ENCODE measurements at regions not wholly inside any gene's neighbourhood (a gene's known extent, or its start where the extent isn't known, plus 50 kb on each side); places are given as distances from the start of the nearest gene placed in this dataset.

- ATAC-seq (no peak), DNase-seq (ENCODE audit: low read depth, low spot score) (no peak)
- TF ChIP-seq CTCF (IDR thresholded peaks at IDR 0.05) (no peak), POLR2AphosphoS5 (IDR thresholded peaks at IDR 0.05; ENCODE audit: low read depth, low read length) (no peak), TCF7L2 (IDR thresholded peaks at IDR 0.05; ENCODE audit: low read depth, low read length) (no peak), SIN3A (IDR thresholded peaks at IDR 0.05; ENCODE audit: borderline replicate concordance, insufficient read depth, low read depth, low read length) (no peak), REST (IDR thresholded peaks at IDR 0.05; ENCODE audit: insufficient read depth in 1 of 2, low read depth in 2 of 2, low read length in 1 of 2) (no peak)
- Histone ChIP-seq H3K36me3 (ENCODE audit: control insufficient read depth, insufficient read depth, low read length) (no peaks in the 10 kb centered on the region), H3K9me3 (ENCODE audit: control insufficient read depth, insufficient read depth, low read depth, low read length) (no peaks in the 10 kb centered on the region), H3K4me3 (ENCODE audit: low read depth in 2 of 2, low read length in 2 of 2) (no peak overlapping the region), H3K27me3 (ENCODE audit: control insufficient read depth, insufficient read depth, low read length) (no peaks in the 10 kb centered on the region), H3K27ac (ENCODE audit: low read length) (no peak overlapping the region), H3K4me1 (ENCODE audit: control insufficient read depth, insufficient read depth, low read length) (no peaks in the 10 kb centered on the region)
- intact Hi-C loops (cut with micrococcal nuclease; ENCODE audit: unreplicated experiment) (no loop called here), in situ Hi-C loops (cut with HindIII; ENCODE audit: low pct_unique_long_range_greater_than_20kb, low sequenced_read_pairs) (no loop called here)
- BruUV-seq (replicated peaks), result no TSS peak
- ChIA-PET CTCF (no interaction called here), POLR2A (no interaction called here)
These were observed 222.6 kb upstream of the NDST3 start for GRCh38 chr4:117811731-117812130.

DNA sequence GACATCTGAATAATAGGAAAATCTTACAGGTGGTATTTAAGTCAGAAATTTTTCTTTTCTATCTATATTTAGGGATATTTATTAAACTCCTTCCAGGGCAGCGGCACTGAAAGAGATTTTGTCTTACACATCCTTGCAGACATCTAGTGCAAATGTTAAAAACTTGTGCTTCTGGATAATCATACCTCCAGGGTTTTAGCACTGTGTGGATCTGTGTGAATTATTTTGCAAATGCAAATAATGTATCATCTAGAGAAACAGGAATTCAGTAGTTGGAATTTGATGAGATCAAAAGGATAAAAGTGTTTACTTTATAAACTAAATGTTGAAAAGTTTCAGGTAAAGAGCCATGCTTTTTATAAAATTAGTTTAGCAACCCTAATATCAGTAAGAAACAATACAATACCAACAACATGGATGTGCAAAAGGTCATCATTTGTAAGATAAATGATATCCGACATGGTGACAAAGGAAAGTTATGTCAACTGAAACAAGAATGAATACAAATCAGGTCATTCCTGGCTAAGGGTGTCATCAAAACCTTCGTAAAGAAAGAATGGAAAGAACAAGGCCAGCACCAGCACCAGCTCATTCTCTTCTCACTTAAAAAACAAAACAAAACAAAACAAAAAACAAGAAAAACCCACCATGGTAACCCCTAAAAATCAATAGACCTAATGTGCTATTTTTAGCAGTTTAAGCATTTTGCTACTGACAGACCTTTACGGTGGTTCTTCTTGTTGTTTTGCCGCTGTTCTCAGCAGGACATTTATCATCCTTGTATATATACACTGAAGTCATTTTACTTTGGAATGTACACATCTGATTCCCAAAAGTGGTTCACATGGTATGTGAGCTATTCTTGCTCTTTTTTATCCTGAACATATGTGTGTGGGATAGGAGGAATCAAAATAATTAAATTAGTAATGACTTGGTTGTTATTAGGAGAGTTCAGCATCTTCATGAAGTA lies 219.7 kb upstream of the NDST3 start:
- no peak for DNase-seq (ENCODE audit: low read depth, low spot score)
- no peak for ATAC-seq
- no peak overlapping the region for H3K27ac ChIP-seq (ENCODE audit: low read length)
- no TSS peak for BruUV-seq (replicated peaks)
- intact Hi-C loops (cut with micrococcal nuclease; ENCODE audit: unreplicated experiment) (no loop called here), in situ Hi-C loops (cut with HindIII; ENCODE audit: low pct_unique_long_range_greater_than_20kb, low sequenced_read_pairs) (no loop called here)
- POLR2A ChIA-PET, result no interaction called here
- no peaks in the 10 kb centered on the region for H3K4me1 ChIP-seq (ENCODE audit: control insufficient read depth, insufficient read depth, low read length)
- no peaks in the 10 kb centered on the region for H3K27me3 ChIP-seq (ENCODE audit: control insufficient read depth, insufficient read depth, low read length)
- no peaks in the 10 kb centered on the region for H3K36me3 ChIP-seq (ENCODE audit: control insufficient read depth, insufficient read depth, low read length)
- H3K4me3 ChIP-seq (ENCODE audit: low read depth in 2 of 2, low read length in 2 of 2), result no peak overlapping the region
- no peaks in the 10 kb centered on the region for H3K9me3 ChIP-seq (ENCODE audit: control insufficient read depth, insufficient read depth, low read depth, low read length)
- CTCF ChIA-PET, result no interaction called here
- TF ChIP-seq SIN3A (IDR thresholded peaks at IDR 0.05; ENCODE audit: borderline replicate concordance, insufficient read depth, low read depth, low read length), result no peak
- no peak for TF ChIP-seq TCF7L2 (IDR thresholded peaks at IDR 0.05; ENCODE audit: low read depth, low read length)
- no peak for TF ChIP-seq REST (IDR thresholded peaks at IDR 0.05; ENCODE audit: insufficient read depth in 1 of 2, low read depth in 2 of 2, low read length in 1 of 2)
- TF ChIP-seq CTCF (IDR thresholded peaks at IDR 0.05), result no peak
